GM23338 (cell line): ENCODE measurements at regions not wholly inside any gene's neighbourhood (a gene's known extent, or its start where the extent isn't known, plus 50 kb on each side); places are given as distances from the start of the nearest gene placed in this dataset.

Source experiments
- ATAC-seq: fragments of 200-7000 bp; cut with Tn5 transposase; 3 replicates; pipeline ENCODE4 v1.9.1; 2020
- DNase-seq: peaks from one replicate; pipeline ENCODE4 v3.0.0-alpha.2; 2015; ENCODE audit warnings: low spot score
- H2AFZ ChIP-seq: fragments of 200-600 bp; sonication (generic); 2 replicates; pipeline ENCODE4 v1.8.0; 2016; ENCODE audit warnings: antibody characterized with exemption, mild to moderate bottlenecking, moderate library complexity
- H3F3A ChIP-seq: fragments of 200-600 bp; sonication (generic); replicated peaks from 2 replicates; pipeline ENCODE4 v1.8.0; 2017; ENCODE audit warnings: antibody characterized with exemption, mixed run types, low read depth
- H3K27ac ChIP-seq: fragments of 200-600 bp; sonication (generic); 2 replicates; pipeline ENCODE4 v1.6.1; 2016; ENCODE audit warnings: low read depth
- H3K27me3 ChIP-seq: fragments of 200-600 bp; sonication (generic); 2 replicates; pipeline ENCODE4 v1.8.0; 2016; ENCODE audit warnings: mild to moderate bottlenecking, mixed run types, moderate library complexity; ENCODE audit not compliant: insufficient read depth
- H3K36me3 ChIP-seq: fragments of 200-600 bp; sonication (generic); 2 replicates; pipeline ENCODE4 v1.8.0; 2016; ENCODE audit warnings: mild to moderate bottlenecking; ENCODE audit not compliant: insufficient read depth
- H3K4me1 ChIP-seq: fragments of 200-600 bp; sonication (generic); 2 replicates; pipeline ENCODE4 v1.8.0; 2016; ENCODE audit warnings: mild to moderate bottlenecking, moderate library complexity; ENCODE audit not compliant: insufficient read depth
- H3K4me2 ChIP-seq: fragments of 200-600 bp; sonication (generic); 2 replicates; pipeline ENCODE4 v1.7.1; 2017; ENCODE audit warnings: mixed run types
- H3K4me3 ChIP-seq: fragments of 200-600 bp; sonication (generic); 2 replicates; pipeline ENCODE4 v1.6.1; 2016; ENCODE audit warnings: mixed run types
- H3K79me2 ChIP-seq: fragments of 200-600 bp; sonication (generic); replicated peaks from 2 replicates; pipeline ENCODE4 v1.8.0; 2017; ENCODE audit warnings: mild to moderate bottlenecking; ENCODE audit not compliant: insufficient read depth
- H3K9me2 ChIP-seq: fragments of 200-600 bp; sonication (generic); 2 replicates; pipeline ENCODE4 v1.8.0; 2017; ENCODE audit not compliant: insufficient read depth
- H4K20me1 ChIP-seq: fragments of 200-600 bp; sonication (generic); replicated peaks from 2 replicates; pipeline ENCODE4 v1.8.0; 2017; ENCODE audit warnings: mild to moderate bottlenecking; ENCODE audit not compliant: insufficient read depth
- H3K27ac Mint-ChIP-seq: 2 replicates; pipeline ENCODE4 v1.8.0; 2020; ENCODE audit warnings: inconsistent platforms, mild to moderate bottlenecking, moderate library complexity, mixed read lengths
- H3K27me3 Mint-ChIP-seq: 3 replicates; pipeline ENCODE4 v1.8.0; 2022; ENCODE audit warnings: low read depth, mild to moderate bottlenecking, moderate library complexity, mixed read lengths, inconsistent platforms; ENCODE audit not compliant: insufficient read depth, poor library complexity
- H3K36me3 Mint-ChIP-seq: 3 replicates; pipeline ENCODE4 v1.8.0; 2021; ENCODE audit warnings: low read depth, mild to moderate bottlenecking, inconsistent platforms, moderate library complexity, mixed read lengths
- H3K4me1 Mint-ChIP-seq: 3 replicates; pipeline ENCODE4 v1.8.0; 2020; ENCODE audit warnings: mild to moderate bottlenecking, inconsistent platforms, mixed read lengths
- H3K4me3 Mint-ChIP-seq: 3 replicates; pipeline ENCODE4 v1.8.0; 2021; ENCODE audit warnings: moderate library complexity, mild to moderate bottlenecking, inconsistent platforms, mixed read lengths
- H3K9me3 Mint-ChIP-seq: 3 replicates; pipeline ENCODE4 v1.8.0; 2020; ENCODE audit warnings: moderate library complexity, mild to moderate bottlenecking, inconsistent platforms, mixed read lengths
- CREB1 ChIP-seq: fragments of 250-450 bp; sonication (Bioruptor Pico); IDR thresholded peaks from 2 replicates; pipeline ENCODE4 v1.5.0; 2020; ENCODE audit warnings: low read depth, mild to moderate bottlenecking, moderate library complexity
- EZH2 ChIP-seq: fragments of 200-600 bp; sonication (generic); IDR thresholded peaks from one replicate; pipeline ENCODE4 v1.8.0; 2017; ENCODE audit warnings: antibody characterized with exemption, mild to moderate bottlenecking, low read depth; ENCODE audit not compliant: unreplicated experiment
- EZH2phosphoT487 ChIP-seq: fragments of 200-600 bp; sonication (generic); IDR thresholded peaks from one replicate; pipeline ENCODE4 v1.8.1; 2018; ENCODE audit warnings: antibody characterized with exemption; ENCODE audit not compliant: unreplicated experiment
- JUNB ChIP-seq: IDR thresholded peaks from one replicate; pipeline ENCODE4 v1.6.1; 2016; ENCODE audit warnings: antibody characterized with exemption; ENCODE audit not compliant: unreplicated experiment
- NANOG ChIP-seq: IDR thresholded peaks from 2 replicates; pipeline ENCODE4 v1.6.1; 2016; ENCODE audit warnings: antibody characterized with exemption, borderline replicate concordance
- POLR2AphosphoS5 ChIP-seq: IDR thresholded peaks from 2 replicates; pipeline ENCODE4 v1.6.1; 2016; ENCODE audit warnings: antibody characterized with exemption, low read depth
- STAT1 ChIP-seq: IDR thresholded peaks from one replicate; pipeline ENCODE4 v1.6.1; 2016; ENCODE audit warnings: antibody characterized with exemption; ENCODE audit not compliant: unreplicated experiment
- ZNF114 ChIP-seq: fragments of 250-450 bp; sonication (Bioruptor Pico); IDR thresholded peaks from 2 replicates; pipeline ENCODE4 v1.5.0; 2020; ENCODE audit warnings: mild to moderate bottlenecking, moderate library complexity
- ZNF331 ChIP-seq: fragments of 250-450 bp; sonication (Bioruptor Pico); IDR thresholded peaks from 2 replicates; pipeline ENCODE4 v1.5.0; 2020; ENCODE audit warnings: low read depth, mild to moderate bottlenecking, moderate library complexity
- TF ChIP-seq, protein P1 (sequence below), 2 experiments: fragments of 200-600 bp in 1 of 2; sonication (generic) in 1 of 2; conservative IDR thresholded peaks; 2 replicates each; pipeline versions ENCODE4 v1.5.1 to v1.6.1; 2016 to 2017; ENCODE audit warnings: antibody characterized with exemption in 2 of 2, low read depth in 2 of 2, mild to moderate bottlenecking in 2 of 2, moderate library complexity in 1 of 2
- TF ChIP-seq, protein P2 (sequence below): IDR thresholded peaks from one replicate; pipeline ENCODE4 v1.6.1; 2018; ENCODE audit warnings: antibody characterized with exemption; ENCODE audit not compliant: unreplicated experiment
- TF ChIP-seq, protein P3 (sequence below): IDR thresholded peaks from 2 replicates; pipeline ENCODE4 v1.6.1; 2016; ENCODE audit warnings: antibody characterized with exemption
- TF ChIP-seq, protein P4 (sequence below): fragments of 250-450 bp; sonication (Bioruptor Pico); IDR thresholded peaks from 2 replicates; pipeline ENCODE4 v1.5.0; 2020; ENCODE audit warnings: mild to moderate bottlenecking, moderate library complexity

DNA sequence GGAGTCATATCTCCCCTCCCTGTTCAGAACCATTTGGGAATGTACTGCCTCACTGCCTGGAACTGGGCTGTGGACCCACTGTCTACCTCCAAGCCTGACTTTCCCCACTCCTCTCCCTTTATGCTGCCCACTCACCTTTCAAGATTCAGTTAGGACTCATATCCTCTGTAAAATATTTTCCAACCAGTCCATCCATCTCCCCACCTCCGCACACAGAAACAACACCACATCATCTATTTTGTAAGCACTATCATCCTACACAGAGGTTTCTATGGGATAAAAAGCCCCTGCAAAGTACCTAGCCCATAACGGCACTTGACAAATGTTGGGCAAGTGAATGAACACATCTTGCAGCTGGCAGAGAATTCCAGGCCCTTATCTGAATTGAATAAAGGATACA is 250.8 kb downstream of the ANAPC1 start:
- DNase-seq (no peak), ATAC-seq (no peak)
- Mint-ChIP-seq H3K27ac (no peak overlapping the region), H3K36me3 (peaks cover 25% of the 10 kb centered on the region; the same call in 2 of the 3 replicates), H3K27me3 (no peaks in the 10 kb centered on the region), H3K4me3 (no peak overlapping the region), H3K4me1 (no peaks in the 10 kb centered on the region), H3K9me3 (peaks cover 43% of the 10 kb centered on the region)
- H3K4me2 ChIP-seq, result no peak overlapping the region
- TF ChIP-seq POLR2AphosphoS5 (no peak), CREB1 (CRISPR knock-in tag) (no peak), EZH2 (no peak), EZH2phosphoT487 (no peak), ZNF331 (CRISPR knock-in tag) (no peak), ZNF114 (CRISPR knock-in tag) (no peak), STAT1 (no peak), JUNB (no peak), NANOG (no peak)
- TF ChIP-seq, protein P1, sequence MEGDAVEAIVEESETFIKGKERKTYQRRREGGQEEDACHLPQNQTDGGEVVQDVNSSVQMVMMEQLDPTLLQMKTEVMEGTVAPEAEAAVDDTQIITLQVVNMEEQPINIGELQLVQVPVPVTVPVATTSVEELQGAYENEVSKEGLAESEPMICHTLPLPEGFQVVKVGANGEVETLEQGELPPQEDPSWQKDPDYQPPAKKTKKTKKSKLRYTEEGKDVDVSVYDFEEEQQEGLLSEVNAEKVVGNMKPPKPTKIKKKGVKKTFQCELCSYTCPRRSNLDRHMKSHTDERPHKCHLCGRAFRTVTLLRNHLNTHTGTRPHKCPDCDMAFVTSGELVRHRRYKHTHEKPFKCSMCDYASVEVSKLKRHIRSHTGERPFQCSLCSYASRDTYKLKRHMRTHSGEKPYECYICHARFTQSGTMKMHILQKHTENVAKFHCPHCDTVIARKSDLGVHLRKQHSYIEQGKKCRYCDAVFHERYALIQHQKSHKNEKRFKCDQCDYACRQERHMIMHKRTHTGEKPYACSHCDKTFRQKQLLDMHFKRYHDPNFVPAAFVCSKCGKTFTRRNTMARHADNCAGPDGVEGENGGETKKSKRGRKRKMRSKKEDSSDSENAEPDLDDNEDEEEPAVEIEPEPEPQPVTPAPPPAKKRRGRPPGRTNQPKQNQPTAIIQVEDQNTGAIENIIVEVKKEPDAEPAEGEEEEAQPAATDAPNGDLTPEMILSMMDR (conservative IDR thresholded peaks at IDR 0.05; ENCODE audit: low read depth in 2 of 2), result no peak
- TF ChIP-seq, protein P2, sequence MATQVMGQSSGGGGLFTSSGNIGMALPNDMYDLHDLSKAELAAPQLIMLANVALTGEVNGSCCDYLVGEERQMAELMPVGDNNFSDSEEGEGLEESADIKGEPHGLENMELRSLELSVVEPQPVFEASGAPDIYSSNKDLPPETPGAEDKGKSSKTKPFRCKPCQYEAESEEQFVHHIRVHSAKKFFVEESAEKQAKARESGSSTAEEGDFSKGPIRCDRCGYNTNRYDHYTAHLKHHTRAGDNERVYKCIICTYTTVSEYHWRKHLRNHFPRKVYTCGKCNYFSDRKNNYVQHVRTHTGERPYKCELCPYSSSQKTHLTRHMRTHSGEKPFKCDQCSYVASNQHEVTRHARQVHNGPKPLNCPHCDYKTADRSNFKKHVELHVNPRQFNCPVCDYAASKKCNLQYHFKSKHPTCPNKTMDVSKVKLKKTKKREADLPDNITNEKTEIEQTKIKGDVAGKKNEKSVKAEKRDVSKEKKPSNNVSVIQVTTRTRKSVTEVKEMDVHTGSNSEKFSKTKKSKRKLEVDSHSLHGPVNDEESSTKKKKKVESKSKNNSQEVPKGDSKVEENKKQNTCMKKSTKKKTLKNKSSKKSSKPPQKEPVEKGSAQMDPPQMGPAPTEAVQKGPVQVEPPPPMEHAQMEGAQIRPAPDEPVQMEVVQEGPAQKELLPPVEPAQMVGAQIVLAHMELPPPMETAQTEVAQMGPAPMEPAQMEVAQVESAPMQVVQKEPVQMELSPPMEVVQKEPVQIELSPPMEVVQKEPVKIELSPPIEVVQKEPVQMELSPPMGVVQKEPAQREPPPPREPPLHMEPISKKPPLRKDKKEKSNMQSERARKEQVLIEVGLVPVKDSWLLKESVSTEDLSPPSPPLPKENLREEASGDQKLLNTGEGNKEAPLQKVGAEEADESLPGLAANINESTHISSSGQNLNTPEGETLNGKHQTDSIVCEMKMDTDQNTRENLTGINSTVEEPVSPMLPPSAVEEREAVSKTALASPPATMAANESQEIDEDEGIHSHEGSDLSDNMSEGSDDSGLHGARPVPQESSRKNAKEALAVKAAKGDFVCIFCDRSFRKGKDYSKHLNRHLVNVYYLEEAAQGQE, result no peak
- TF ChIP-seq, protein P3, sequence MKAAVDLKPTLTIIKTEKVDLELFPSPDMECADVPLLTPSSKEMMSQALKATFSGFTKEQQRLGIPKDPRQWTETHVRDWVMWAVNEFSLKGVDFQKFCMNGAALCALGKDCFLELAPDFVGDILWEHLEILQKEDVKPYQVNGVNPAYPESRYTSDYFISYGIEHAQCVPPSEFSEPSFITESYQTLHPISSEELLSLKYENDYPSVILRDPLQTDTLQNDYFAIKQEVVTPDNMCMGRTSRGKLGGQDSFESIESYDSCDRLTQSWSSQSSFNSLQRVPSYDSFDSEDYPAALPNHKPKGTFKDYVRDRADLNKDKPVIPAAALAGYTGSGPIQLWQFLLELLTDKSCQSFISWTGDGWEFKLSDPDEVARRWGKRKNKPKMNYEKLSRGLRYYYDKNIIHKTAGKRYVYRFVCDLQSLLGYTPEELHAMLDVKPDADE, result no peak
- TF ChIP-seq, protein P4, sequence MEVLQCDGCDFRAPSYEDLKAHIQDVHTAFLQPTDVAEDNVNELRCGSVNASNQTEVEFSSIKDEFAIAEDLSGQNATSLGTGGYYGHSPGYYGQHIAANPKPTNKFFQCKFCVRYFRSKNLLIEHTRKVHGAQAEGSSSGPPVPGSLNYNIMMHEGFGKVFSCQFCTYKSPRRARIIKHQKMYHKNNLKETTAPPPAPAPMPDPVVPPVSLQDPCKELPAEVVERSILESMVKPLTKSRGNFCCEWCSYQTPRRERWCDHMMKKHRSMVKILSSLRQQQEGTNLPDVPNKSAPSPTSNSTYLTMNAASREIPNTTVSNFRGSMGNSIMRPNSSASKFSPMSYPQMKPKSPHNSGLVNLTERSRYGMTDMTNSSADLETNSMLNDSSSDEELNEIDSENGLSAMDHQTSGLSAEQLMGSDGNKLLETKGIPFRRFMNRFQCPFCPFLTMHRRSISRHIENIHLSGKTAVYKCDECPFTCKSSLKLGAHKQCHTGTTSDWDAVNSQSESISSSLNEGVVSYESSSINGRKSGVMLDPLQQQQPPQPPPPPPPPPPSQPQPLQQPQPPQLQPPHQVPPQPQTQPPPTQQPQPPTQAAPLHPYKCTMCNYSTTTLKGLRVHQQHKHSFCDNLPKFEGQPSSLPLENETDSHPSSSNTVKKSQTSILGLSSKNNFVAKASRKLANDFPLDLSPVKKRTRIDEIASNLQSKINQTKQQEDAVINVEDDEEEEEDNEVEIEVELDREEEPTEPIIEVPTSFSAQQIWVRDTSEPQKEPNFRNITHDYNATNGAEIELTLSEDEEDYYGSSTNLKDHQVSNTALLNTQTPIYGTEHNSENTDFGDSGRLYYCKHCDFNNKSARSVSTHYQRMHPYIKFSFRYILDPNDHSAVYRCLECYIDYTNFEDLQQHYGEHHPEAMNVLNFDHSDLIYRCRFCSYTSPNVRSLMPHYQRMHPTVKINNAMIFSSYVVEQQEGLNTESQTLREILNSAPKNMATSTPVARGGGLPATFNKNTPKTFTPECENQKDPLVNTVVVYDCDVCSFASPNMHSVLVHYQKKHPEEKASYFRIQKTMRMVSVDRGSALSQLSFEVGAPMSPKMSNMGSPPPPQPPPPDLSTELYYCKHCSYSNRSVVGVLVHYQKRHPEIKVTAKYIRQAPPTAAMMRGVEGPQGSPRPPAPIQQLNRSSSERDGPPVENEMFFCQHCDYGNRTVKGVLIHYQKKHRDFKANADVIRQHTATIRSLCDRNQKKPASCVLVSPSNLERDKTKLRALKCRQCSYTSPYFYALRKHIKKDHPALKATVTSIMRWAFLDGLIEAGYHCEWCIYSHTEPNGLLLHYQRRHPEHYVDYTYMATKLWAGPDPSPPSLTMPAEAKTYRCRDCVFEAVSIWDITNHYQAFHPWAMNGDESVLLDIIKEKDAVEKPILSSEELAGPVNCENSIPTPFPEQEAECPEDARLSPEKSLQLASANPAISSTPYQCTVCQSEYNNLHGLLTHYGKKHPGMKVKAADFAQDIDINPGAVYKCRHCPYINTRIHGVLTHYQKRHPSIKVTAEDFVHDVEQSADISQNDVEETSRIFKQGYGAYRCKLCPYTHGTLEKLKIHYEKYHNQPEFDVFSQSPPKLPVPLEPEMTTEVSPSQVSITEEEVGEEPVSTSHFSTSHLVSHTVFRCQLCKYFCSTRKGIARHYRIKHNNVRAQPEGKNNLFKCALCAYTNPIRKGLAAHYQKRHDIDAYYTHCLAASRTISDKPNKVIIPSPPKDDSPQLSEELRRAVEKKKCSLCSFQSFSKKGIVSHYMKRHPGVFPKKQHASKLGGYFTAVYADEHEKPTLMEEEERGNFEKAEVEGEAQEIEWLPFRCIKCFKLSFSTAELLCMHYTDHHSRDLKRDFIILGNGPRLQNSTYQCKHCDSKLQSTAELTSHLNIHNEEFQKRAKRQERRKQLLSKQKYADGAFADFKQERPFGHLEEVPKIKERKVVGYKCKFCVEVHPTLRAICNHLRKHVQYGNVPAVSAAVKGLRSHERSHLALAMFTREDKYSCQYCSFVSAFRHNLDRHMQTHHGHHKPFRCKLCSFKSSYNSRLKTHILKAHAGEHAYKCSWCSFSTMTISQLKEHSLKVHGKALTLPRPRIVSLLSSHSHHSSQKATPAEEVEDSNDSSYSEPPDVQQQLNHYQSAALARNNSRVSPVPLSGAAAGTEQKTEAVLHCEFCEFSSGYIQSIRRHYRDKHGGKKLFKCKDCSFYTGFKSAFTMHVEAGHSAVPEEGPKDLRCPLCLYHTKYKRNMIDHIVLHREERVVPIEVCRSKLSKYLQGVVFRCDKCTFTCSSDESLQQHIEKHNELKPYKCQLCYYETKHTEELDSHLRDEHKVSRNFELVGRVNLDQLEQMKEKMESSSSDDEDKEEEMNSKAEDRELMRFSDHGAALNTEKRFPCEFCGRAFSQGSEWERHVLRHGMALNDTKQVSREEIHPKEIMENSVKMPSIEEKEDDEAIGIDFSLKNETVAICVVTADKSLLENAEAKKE (CRISPR knock-in tag), result no peak
- no peaks in the 10 kb centered on the region; the same call in 1 of the 2 replicates for H3K9me2 ChIP-seq
- H4K20me1 ChIP-seq, result no peaks in the 10 kb centered on the region
- no peaks in the 10 kb centered on the region for H3K79me2 ChIP-seq
- H2AFZ ChIP-seq, result no peak overlapping the region
- no peak overlapping the region for H3K27ac ChIP-seq
- H3K4me1 ChIP-seq, result no peaks in the 10 kb centered on the region
- no peaks in the 10 kb centered on the region for H3K27me3 ChIP-seq
- no peaks in the 10 kb centered on the region for H3F3A ChIP-seq
- no peak overlapping the region for H3K4me3 ChIP-seq
- 0 out of 2 replicates have a peak, but pooled peaks cover 4% of the 10 kb centered on the region for H3K36me3 ChIP-seq
